Endodermal cell (in vitro differentiated cells): ENCODE measurements at regions not wholly inside any gene's neighbourhood (a gene's known extent, or its start where the extent isn't known, plus 50 kb on each side); places are given as distances from the start of the nearest gene placed in this dataset.

Experiments
- DNase-seq: peaks from one replicate; pipeline ENCODE4 v3.0.0-alpha.2; 2017
- H3K27ac ChIP-seq: 2 replicates; pipeline ENCODE4 v1.5.1; 2013; ENCODE audit warnings: mild to moderate bottlenecking, low read depth, low read length, moderate library complexity
- H3K27me3 ChIP-seq: 2 replicates; pipeline ENCODE4 v1.6.1; 2013; ENCODE audit warnings: mild to moderate bottlenecking, low read length, moderate library complexity; ENCODE audit not compliant: insufficient read depth, control insufficient read depth, poor library complexity, severe bottlenecking
- H3K36me3 ChIP-seq: 2 replicates; pipeline ENCODE4 v1.7.0; 2013; ENCODE audit warnings: mild to moderate bottlenecking, low read length, moderate library complexity; ENCODE audit not compliant: control insufficient read depth, insufficient read depth
- H3K4me1 ChIP-seq: one replicate; pipeline ENCODE4 v1.7.0; 2013; ENCODE audit warnings: low read length; ENCODE audit not compliant: control insufficient read depth, insufficient read depth
- H3K4me3 ChIP-seq: 2 replicates; pipeline ENCODE4 v1.5.1; 2013; ENCODE audit warnings: mild to moderate bottlenecking, low read length, moderate library complexity
- H3K9ac ChIP-seq: 2 replicates; pipeline ENCODE4 v1.6.1; 2013; ENCODE audit warnings: mild to moderate bottlenecking, low read length, moderate library complexity; ENCODE audit not compliant: poor library complexity, severe bottlenecking; ENCODE audit errors: extremely low read depth
- H3K9me3 ChIP-seq: 2 replicates; pipeline ENCODE4 v1.6.1; 2013; ENCODE audit warnings: mild to moderate bottlenecking, low read length, moderate library complexity; ENCODE audit not compliant: control insufficient read depth
- H3K27ac Mint-ChIP-seq: 2 replicates; pipeline ENCODE4 v1.8.0; 2020; ENCODE audit warnings: mixed read lengths
- H3K27me3 Mint-ChIP-seq: 2 replicates; pipeline ENCODE4 v1.8.0; 2021; ENCODE audit warnings: mild to moderate bottlenecking, mixed read lengths; ENCODE audit not compliant: insufficient read depth
- H3K36me3 Mint-ChIP-seq: 2 replicates; pipeline ENCODE4 v1.8.0; 2020; ENCODE audit warnings: low read depth, mixed read lengths
- H3K4me1 Mint-ChIP-seq: 2 replicates; pipeline ENCODE4 v1.8.0; 2020; ENCODE audit warnings: mixed read lengths
- H3K4me3 Mint-ChIP-seq: 2 replicates; pipeline ENCODE4 v1.8.0; 2020; ENCODE audit warnings: mild to moderate bottlenecking, moderate library complexity, mixed read lengths
- H3K9me3 Mint-ChIP-seq: 2 replicates; pipeline ENCODE4 v1.8.0; 2020; ENCODE audit warnings: mild to moderate bottlenecking, mixed read lengths
- WGBS, 2 experiments: methylation state at CpG; one replicate each; pipeline versions ENCODE4 v1.1.5 to v1.1.7; 2013; ENCODE audit warnings: missing lambda C conversion rate in 2 of 2, mixed read lengths in 1 of 2; ENCODE audit not compliant: insufficient coverage in 1 of 2, insufficient read length in 1 of 2; 5-methylcytosine and 5-hydroxymethylcytosine counted together
- TF ChIP-seq, protein P1 (sequence below): fragments of 200-600 bp; sonication (generic); conservative IDR thresholded peaks from 2 replicates; pipeline ENCODE4 v1.5.0; 2021; ENCODE audit warnings: antibody characterized with exemption, mild to moderate bottlenecking

DNA sequence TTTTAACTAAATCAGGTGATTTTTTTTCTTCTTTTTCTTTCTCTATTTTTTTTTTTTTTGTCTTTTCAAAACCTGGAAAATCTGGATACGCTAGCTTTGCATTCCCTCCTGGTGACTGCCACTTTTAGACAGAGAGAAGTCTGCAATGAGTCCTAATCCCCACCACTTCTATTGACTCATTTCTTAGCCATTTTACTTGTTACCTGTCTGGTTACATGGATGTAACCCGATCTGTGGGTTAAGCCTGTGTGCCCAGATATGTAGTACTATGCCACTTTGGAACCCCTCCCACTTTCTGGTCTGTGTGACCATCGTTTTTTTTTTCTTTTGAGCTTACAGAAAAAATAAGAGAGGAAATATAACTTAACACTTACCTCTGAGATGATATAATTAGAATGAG is 817.8 kb upstream of the PCDH9 start:
- no peaks in the 10 kb centered on the region for H3K4me1 Mint-ChIP-seq
- H3K36me3 Mint-ChIP-seq: no peaks in the 10 kb centered on the region
- no peak overlapping the region for H3K27ac Mint-ChIP-seq
- Histone ChIP-seq H3K36me3 (no peaks in the 10 kb centered on the region), H3K27ac (no peak overlapping the region), H3K9ac (no peak overlapping the region), H3K9me3 (no peaks in the 10 kb centered on the region), H3K4me3 (no peak overlapping the region), H3K4me1 (no peaks in the 10 kb centered on the region), H3K27me3 (no peaks in the 10 kb centered on the region)
- TF ChIP-seq, protein P1, sequence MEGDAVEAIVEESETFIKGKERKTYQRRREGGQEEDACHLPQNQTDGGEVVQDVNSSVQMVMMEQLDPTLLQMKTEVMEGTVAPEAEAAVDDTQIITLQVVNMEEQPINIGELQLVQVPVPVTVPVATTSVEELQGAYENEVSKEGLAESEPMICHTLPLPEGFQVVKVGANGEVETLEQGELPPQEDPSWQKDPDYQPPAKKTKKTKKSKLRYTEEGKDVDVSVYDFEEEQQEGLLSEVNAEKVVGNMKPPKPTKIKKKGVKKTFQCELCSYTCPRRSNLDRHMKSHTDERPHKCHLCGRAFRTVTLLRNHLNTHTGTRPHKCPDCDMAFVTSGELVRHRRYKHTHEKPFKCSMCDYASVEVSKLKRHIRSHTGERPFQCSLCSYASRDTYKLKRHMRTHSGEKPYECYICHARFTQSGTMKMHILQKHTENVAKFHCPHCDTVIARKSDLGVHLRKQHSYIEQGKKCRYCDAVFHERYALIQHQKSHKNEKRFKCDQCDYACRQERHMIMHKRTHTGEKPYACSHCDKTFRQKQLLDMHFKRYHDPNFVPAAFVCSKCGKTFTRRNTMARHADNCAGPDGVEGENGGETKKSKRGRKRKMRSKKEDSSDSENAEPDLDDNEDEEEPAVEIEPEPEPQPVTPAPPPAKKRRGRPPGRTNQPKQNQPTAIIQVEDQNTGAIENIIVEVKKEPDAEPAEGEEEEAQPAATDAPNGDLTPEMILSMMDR: no peak
- no peak overlapping the region for H3K4me3 Mint-ChIP-seq
- no peaks in the 10 kb centered on the region for H3K27me3 Mint-ChIP-seq
- DNase-seq: no peak
- WGBS, 2 experiments: 83 to 90% methylated on average over 1 to 2 of the region's 3 CpGs
- H3K9me3 Mint-ChIP-seq: no peaks in the 10 kb centered on the region

DNA sequence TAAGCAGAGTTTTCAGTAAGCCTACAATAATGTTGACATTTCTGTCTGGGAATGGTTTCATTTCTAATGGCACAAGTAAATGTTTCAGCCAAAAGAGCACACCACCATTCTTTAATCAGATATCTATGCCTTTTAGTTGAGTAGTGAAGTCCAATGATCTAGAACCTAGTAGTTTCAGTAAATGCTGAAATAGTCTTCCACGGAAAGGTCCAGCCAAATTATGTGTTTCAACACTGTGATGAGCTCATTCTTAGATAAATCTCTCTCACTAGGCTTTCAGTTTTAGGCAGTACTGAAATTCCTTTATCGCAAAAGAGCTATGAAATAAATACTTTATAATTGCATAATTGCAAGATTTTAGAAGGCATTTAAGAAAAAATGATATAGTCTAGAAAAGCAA is 816.8 kb upstream of the PCDH9 start:
- Histone ChIP-seq H3K4me3 (no peak overlapping the region), H3K36me3 (no peaks in the 10 kb centered on the region), H3K9ac (no peak overlapping the region), H3K27ac (no peak overlapping the region), H3K27me3 (no peaks in the 10 kb centered on the region), H3K4me1 (no peaks in the 10 kb centered on the region), H3K9me3 (no peaks in the 10 kb centered on the region)
- TF ChIP-seq, protein P1: no peak
- Mint-ChIP-seq H3K4me3 (no peak overlapping the region), H3K27ac (no peak overlapping the region), H3K4me1 (no peaks in the 10 kb centered on the region), H3K27me3 (no peaks in the 10 kb centered on the region), H3K36me3 (no peaks in the 10 kb centered on the region), H3K9me3 (no peaks in the 10 kb centered on the region)
- WGBS, 2 experiments: 80 to 83% methylated on average over 1 of the region's 2 CpGs
- DNase-seq: no peak

DNA sequence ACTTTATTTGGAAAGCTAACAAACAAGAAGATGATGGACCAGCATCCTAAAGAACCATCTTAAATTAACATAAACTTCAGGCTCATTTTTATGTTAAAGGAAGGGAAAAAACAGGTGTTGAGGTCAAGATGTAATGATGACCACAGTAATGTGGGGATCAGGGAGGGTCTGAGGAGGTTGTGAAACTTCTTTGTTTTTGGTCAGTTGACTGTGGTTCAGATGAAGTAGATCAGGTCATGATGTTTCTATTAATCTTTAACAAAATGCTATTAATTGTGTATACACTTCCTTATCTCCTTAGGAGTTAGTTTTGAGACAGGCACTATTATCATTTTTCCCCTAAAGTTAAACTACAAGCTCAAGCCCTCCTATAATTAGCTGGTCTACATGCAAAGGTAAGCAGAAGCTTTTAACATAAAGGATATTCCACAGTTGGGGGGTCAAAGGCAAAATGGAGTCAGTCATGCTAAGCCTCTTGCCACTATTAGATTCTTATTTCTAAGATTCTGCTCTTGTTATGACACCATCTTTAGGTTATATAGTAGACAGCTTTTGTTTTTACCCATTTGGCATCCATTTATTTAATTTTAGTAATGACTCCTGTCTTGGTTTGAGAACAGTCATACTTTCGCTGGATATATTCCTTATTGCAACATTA is 800.1 kb upstream of the PCDH9 start:
- Histone ChIP-seq H3K4me3 (no peak overlapping the region), H3K36me3 (no peaks in the 10 kb centered on the region), H3K9ac (no peak overlapping the region), H3K9me3 (no peaks in the 10 kb centered on the region), H3K4me1 (no peaks in the 10 kb centered on the region), H3K27ac (no peak overlapping the region), H3K27me3 (no peaks in the 10 kb centered on the region)
- Mint-ChIP-seq H3K9me3 (no peaks in the 10 kb centered on the region), H3K27me3 (no peaks in the 10 kb centered on the region), H3K4me3 (no peak overlapping the region), H3K36me3 (no peaks in the 10 kb centered on the region), H3K4me1 (no peaks in the 10 kb centered on the region), H3K27ac (no peak overlapping the region)
- DNase-seq: no peak
- TF ChIP-seq, protein P1: no peak
- 78 to 79% methylated on average over 1 of the region's 1 CpG for WGBS, 2 experiments
